H1 (cell line): ENCODE measurements at regions not wholly inside any gene's neighbourhood (a gene's known extent, or its start where the extent isn't known, plus 50 kb on each side); places are given as distances from the start of the nearest gene placed in this dataset.

ENCODE experiments used
- CEBPB ChIP-seq: IDR thresholded peaks from 2 replicates; pipeline ENCODE4 v1.6.1; 2012; ENCODE audit warnings: low read depth, low read length
- HDAC6 ChIP-seq: IDR thresholded peaks from one replicate; pipeline ENCODE4 v1.7.1; 2012; ENCODE audit warnings: low read depth, mild to moderate bottlenecking, inconsistent platforms, low read length, moderate library complexity
- JUND ChIP-seq: IDR thresholded peaks from 2 replicates; pipeline ENCODE4 v1.6.1; 2011; ENCODE audit warnings: mild to moderate bottlenecking, improper control_type of control experiment, low read length
- KDM1A ChIP-seq: fragments of 200-600, 300-600 bp; sonication (generic); IDR thresholded peaks from 2 replicates; pipeline ENCODE4 v1.7.1; 2016; ENCODE audit warnings: mild to moderate bottlenecking, low read length, borderline replicate concordance
- POLR2AphosphoS5 ChIP-seq: IDR thresholded peaks from 2 replicates; pipeline ENCODE4 v1.6.1; 2011; ENCODE audit warnings: low read depth, low read length
- POU5F1 ChIP-seq: IDR thresholded peaks from 2 replicates; pipeline ENCODE4 v1.6.1; 2011; ENCODE audit warnings: low read depth, mild to moderate bottlenecking, low read length, moderate library complexity
- ZNF274 ChIP-seq: IDR thresholded peaks from 2 replicates; pipeline ENCODE4 v1.7.0; 2012; ENCODE audit warnings: low read length, borderline replicate concordance; ENCODE audit errors: extremely low read depth
- TF ChIP-seq, protein P1 (sequence below): fragments of 300-600 bp; sonication (generic); IDR thresholded peaks from 2 replicates; pipeline ENCODE4 v1.7.1; 2012; ENCODE audit warnings: low read length, moderate library complexity, mild to moderate bottlenecking, inconsistent platforms; ENCODE audit not compliant: insufficient replicate concordance
- TF ChIP-seq, protein P2 (sequence below), 3 experiments: IDR thresholded peaks; 1 replicate in 2 of 3; 2 replicates in 1 of 3; pipeline versions ENCODE4 v1.5.1 to v1.6.1; 2011; ENCODE audit warnings: low read length in 3 of 3, mild to moderate bottlenecking in 3 of 3, inconsistent platforms in 2 of 3, low read depth in 1 of 3, moderate library complexity in 1 of 3; ENCODE audit not compliant: insufficient read depth in 1 of 3; ENCODE audit errors: control extremely low read depth in 1 of 3

DNA sequence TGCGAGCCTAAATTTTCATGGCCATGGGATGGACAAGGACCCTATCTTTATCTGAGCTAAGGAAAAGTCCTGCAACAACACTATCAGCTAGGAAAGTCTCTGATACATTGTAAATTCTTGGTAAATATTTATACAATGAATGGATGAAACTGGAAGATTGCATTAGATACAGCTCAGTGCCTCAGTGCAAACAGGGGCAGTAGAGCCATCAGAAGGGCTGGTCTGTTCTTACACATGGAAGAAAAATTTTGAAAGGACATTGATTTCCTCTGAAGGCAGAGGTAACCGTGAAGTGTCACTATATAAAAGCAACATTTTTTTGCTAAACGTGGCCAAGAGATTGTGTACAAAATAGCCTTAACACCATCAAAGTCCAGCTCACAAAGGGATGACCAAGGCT, 153.2 kb upstream of the GADL1 start (continued):
- TF ChIP-seq, protein P1, sequence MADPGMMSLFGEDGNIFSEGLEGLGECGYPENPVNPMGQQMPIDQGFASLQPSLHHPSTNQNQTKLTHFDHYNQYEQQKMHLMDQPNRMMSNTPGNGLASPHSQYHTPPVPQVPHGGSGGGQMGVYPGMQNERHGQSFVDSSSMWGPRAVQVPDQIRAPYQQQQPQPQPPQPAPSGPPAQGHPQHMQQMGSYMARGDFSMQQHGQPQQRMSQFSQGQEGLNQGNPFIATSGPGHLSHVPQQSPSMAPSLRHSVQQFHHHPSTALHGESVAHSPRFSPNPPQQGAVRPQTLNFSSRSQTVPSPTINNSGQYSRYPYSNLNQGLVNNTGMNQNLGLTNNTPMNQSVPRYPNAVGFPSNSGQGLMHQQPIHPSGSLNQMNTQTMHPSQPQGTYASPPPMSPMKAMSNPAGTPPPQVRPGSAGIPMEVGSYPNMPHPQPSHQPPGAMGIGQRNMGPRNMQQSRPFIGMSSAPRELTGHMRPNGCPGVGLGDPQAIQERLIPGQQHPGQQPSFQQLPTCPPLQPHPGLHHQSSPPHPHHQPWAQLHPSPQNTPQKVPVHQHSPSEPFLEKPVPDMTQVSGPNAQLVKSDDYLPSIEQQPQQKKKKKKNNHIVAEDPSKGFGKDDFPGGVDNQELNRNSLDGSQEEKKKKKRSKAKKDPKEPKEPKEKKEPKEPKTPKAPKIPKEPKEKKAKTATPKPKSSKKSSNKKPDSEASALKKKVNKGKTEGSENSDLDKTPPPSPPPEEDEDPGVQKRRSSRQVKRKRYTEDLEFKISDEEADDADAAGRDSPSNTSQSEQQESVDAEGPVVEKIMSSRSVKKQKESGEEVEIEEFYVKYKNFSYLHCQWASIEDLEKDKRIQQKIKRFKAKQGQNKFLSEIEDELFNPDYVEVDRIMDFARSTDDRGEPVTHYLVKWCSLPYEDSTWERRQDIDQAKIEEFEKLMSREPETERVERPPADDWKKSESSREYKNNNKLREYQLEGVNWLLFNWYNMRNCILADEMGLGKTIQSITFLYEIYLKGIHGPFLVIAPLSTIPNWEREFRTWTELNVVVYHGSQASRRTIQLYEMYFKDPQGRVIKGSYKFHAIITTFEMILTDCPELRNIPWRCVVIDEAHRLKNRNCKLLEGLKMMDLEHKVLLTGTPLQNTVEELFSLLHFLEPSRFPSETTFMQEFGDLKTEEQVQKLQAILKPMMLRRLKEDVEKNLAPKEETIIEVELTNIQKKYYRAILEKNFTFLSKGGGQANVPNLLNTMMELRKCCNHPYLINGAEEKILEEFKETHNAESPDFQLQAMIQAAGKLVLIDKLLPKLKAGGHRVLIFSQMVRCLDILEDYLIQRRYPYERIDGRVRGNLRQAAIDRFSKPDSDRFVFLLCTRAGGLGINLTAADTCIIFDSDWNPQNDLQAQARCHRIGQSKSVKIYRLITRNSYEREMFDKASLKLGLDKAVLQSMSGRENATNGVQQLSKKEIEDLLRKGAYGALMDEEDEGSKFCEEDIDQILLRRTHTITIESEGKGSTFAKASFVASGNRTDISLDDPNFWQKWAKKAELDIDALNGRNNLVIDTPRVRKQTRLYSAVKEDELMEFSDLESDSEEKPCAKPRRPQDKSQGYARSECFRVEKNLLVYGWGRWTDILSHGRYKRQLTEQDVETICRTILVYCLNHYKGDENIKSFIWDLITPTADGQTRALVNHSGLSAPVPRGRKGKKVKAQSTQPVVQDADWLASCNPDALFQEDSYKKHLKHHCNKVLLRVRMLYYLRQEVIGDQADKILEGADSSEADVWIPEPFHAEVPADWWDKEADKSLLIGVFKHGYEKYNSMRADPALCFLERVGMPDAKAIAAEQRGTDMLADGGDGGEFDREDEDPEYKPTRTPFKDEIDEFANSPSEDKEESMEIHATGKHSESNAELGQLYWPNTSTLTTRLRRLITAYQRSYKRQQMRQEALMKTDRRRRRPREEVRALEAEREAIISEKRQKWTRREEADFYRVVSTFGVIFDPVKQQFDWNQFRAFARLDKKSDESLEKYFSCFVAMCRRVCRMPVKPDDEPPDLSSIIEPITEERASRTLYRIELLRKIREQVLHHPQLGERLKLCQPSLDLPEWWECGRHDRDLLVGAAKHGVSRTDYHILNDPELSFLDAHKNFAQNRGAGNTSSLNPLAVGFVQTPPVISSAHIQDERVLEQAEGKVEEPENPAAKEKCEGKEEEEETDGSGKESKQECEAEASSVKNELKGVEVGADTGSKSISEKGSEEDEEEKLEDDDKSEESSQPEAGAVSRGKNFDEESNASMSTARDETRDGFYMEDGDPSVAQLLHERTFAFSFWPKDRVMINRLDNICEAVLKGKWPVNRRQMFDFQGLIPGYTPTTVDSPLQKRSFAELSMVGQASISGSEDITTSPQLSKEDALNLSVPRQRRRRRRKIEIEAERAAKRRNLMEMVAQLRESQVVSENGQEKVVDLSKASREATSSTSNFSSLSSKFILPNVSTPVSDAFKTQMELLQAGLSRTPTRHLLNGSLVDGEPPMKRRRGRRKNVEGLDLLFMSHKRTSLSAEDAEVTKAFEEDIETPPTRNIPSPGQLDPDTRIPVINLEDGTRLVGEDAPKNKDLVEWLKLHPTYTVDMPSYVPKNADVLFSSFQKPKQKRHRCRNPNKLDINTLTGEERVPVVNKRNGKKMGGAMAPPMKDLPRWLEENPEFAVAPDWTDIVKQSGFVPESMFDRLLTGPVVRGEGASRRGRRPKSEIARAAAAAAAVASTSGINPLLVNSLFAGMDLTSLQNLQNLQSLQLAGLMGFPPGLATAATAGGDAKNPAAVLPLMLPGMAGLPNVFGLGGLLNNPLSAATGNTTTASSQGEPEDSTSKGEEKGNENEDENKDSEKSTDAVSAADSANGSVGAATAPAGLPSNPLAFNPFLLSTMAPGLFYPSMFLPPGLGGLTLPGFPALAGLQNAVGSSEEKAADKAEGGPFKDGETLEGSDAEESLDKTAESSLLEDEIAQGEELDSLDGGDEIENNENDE: no peak
- no peak for TF ChIP-seq KDM1A
- TF ChIP-seq, protein P2, sequence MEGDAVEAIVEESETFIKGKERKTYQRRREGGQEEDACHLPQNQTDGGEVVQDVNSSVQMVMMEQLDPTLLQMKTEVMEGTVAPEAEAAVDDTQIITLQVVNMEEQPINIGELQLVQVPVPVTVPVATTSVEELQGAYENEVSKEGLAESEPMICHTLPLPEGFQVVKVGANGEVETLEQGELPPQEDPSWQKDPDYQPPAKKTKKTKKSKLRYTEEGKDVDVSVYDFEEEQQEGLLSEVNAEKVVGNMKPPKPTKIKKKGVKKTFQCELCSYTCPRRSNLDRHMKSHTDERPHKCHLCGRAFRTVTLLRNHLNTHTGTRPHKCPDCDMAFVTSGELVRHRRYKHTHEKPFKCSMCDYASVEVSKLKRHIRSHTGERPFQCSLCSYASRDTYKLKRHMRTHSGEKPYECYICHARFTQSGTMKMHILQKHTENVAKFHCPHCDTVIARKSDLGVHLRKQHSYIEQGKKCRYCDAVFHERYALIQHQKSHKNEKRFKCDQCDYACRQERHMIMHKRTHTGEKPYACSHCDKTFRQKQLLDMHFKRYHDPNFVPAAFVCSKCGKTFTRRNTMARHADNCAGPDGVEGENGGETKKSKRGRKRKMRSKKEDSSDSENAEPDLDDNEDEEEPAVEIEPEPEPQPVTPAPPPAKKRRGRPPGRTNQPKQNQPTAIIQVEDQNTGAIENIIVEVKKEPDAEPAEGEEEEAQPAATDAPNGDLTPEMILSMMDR (IDR thresholded peaks at IDR 0.05; ENCODE audit: control extremely low read depth in 1 of 3, insufficient read depth in 1 of 3, low read depth in 1 of 3, low read length in 3 of 3): no peak
- TF ChIP-seq POLR2AphosphoS5: no peak
- no peak for TF ChIP-seq HDAC6
- TF ChIP-seq JUND: no peak
- no peak for TF ChIP-seq ZNF274
- TF ChIP-seq POU5F1: no peak
- no peak for TF ChIP-seq CEBPB
- TF ChIP-seq, all 59 proteins: peak for 0
